T-helper 1 cell treated with Interleukin-12 subunit alpha and Interleukin-12 subunit beta and Interleukin-4 antibody, amounts not matched to agents 30 ng/mL and 1 ng/mL, for 36 hours (primary cell): ENCODE measurements at regions not wholly inside any gene's neighbourhood (a gene's known extent, or its start where the extent isn't known, plus 50 kb on each side); places are given as distances from the start of the nearest gene placed in this dataset.
"Not testable (repeated sequence)": the region's sequence is repeated elsewhere in the genome, so short reads cannot be mapped to it uniquely, and the experiment has no call there.

ENCODE experiments used
- intact Hi-C: fragments of 100-400 bp; cut with micrococcal nuclease; formaldehyde crosslinking; loops from one replicate; pipeline ENCODE4 v1.15.1; 2024

GRCh38 chr20:41786158-41786557 is 168.0 kb upstream of the CHD6 start:
- intact Hi-C loops: no loop called here

- intact Hi-C loops: no loop called here
Observed at GRCh38 chr20:41784209-41784958, 166.2 kb upstream of the CHD6 start.

- intact Hi-C loops: no loop called here
Observed at GRCh38 chr20:41783423-41784208, 165.4 kb upstream of the CHD6 start.

GRCh38 chr20:41782730-41783406 is 164.7 kb upstream of the CHD6 start:
- intact Hi-C loops: no loop called here

- intact Hi-C loops: no loop called here
Observed at GRCh38 chr20:41782255-41782654, 164.1 kb upstream of the CHD6 start.

- intact Hi-C loops: no loop called here
Observed at GRCh38 chr20:41776421-41776820, 158.2 kb upstream of the CHD6 start.

GRCh38 chr20:41774291-41774690 is 156.1 kb upstream of the CHD6 start:
- intact Hi-C loops: no loop called here

GRCh38 chr20:41770965-41771364 is 152.8 kb upstream of the CHD6 start:
- intact Hi-C loops: no loop called here

GRCh38 chr20:41770427-41770826 is 152.2 kb upstream of the CHD6 start:
- intact Hi-C loops: no loop called here

- intact Hi-C loops: no loop called here
Observed at GRCh38 chr20:41769592-41770018, 151.4 kb upstream of the CHD6 start.

GRCh38 chr20:41750137-41750536 is 132.0 kb upstream of the CHD6 start:
- intact Hi-C loops: no loop called here

GRCh38 chr20:41748756-41749582 is 130.8 kb upstream of the CHD6 start:
- intact Hi-C loops: no loop called here

GRCh38 chr20:41748051-41748450 is 129.9 kb upstream of the CHD6 start:
- intact Hi-C loops: no loop called here

GRCh38 chr20:41747226-41747625 is 129.0 kb upstream of the CHD6 start:
- intact Hi-C loops: no loop called here

- intact Hi-C loops: no loop called here
Observed at GRCh38 chr20:41746635-41747034, 128.5 kb upstream of the CHD6 start.

GRCh38 chr20:41738604-41739206 is 120.5 kb upstream of the CHD6 start:
- intact Hi-C loops: loop anchor here (1.0 to 2.0 kb wide), 2 partner anchors 1449 to 1670 kb away; no protein-coding TSS in a partner anchor

GRCh38 chr20:41735949-41736348 is 117.8 kb upstream of the CHD6 start:
- intact Hi-C loops: no loop called here

- intact Hi-C loops: loop anchor here (1.0 kb wide), 1 partner anchor 1453 kb away; no protein-coding TSS in a partner anchor
Observed at GRCh38 chr20:41734506-41734945, 116.3 kb upstream of the CHD6 start.

GRCh38 chr20:41733151-41733550 is 115.0 kb upstream of the CHD6 start:
- intact Hi-C loops: no loop called here

- intact Hi-C loops: not testable (repeated sequence)
Observed at GRCh38 chr20:41731198-41731597, 113.0 kb upstream of the CHD6 start.

- intact Hi-C loops: not testable (repeated sequence)
Observed at GRCh38 chr20:41727681-41728080, 109.5 kb upstream of the CHD6 start.
